CD4-positive, alpha-beta T cell treated with Interleukin-15 for 1 hour (primary cell): ENCODE measurements at regions not wholly inside any gene's neighbourhood (a gene's known extent, or its start where the extent isn't known, plus 50 kb on each side); places are given as distances from the start of the nearest gene placed in this dataset.

ENCODE experiments used
- DNase-seq: peaks from one replicate; pipeline ENCODE4 v3.0.0-alpha.2; 2020

- no peak for DNase-seq
These were observed 95.6 kb upstream of the F3 start for GRCh38 chr1:94637121-94637520.

GRCh38 chr1:94636624-94637023 is 95.1 kb upstream of the F3 start:
- no peak for DNase-seq

GRCh38 chr1:94636100-94636499 is 94.5 kb upstream of the F3 start:
- DNase-seq, result no peak

GRCh38 chr1:94634977-94635416 is 93.4 kb upstream of the F3 start:
- DNase-seq, result no peak

- DNase-seq, result no peak
These were observed 91.5 kb upstream of the F3 start for GRCh38 chr1:94633051-94633450.

- no peak for DNase-seq
These were observed 88.0 kb upstream of the F3 start for GRCh38 chr1:94629259-94630181.

GRCh38 chr1:94628499-94628843 is 86.9 kb upstream of the F3 start:
- no peak for DNase-seq

GRCh38 chr1:94627771-94628498 is 86.4 kb upstream of the F3 start:
- DNase-seq, result no peak

- DNase-seq, result no peak
These were observed 82.6 kb upstream of the F3 start for GRCh38 chr1:94624203-94624602.

- no peak for DNase-seq
These were observed 82.1 kb upstream of the F3 start for GRCh38 chr1:94623560-94624148.

GRCh38 chr1:94622757-94623156 is 81.2 kb upstream of the F3 start:
- no peak for DNase-seq

- DNase-seq, result no peak
These were observed 80.2 kb upstream of the F3 start for GRCh38 chr1:94621802-94622201.

- DNase-seq, result no peak
These were observed 79.8 kb upstream of the F3 start for GRCh38 chr1:94621395-94621794.

- no peak for DNase-seq
These were observed 78.9 kb upstream of the F3 start for GRCh38 chr1:94620345-94621031.

GRCh38 chr1:94619731-94620130 is 78.2 kb upstream of the F3 start:
- no peak for DNase-seq

- no peak for DNase-seq
These were observed 76.6 kb upstream of the F3 start for GRCh38 chr1:94617957-94618739.

GRCh38 chr1:94617134-94617805 is 75.7 kb upstream of the F3 start:
- DNase-seq, result no peak

- DNase-seq, result no peak
These were observed 74.9 kb upstream of the F3 start for GRCh38 chr1:94616506-94616905.

- peak; percentile 28 for DNase-seq
These were observed 73.4 kb upstream of the F3 start for GRCh38 chr1:94614996-94615395.

GRCh38 chr1:94614168-94614815 is 72.7 kb upstream of the F3 start:
- no peak for DNase-seq

GRCh38 chr1:94612525-94613204 is 71.1 kb upstream of the F3 start:
- DNase-seq, result no peak
